Upper lobe of left lung (tissue), 4 donors: ENCODE measurements at regions not wholly inside any gene's neighbourhood (a gene's known extent, or its start where the extent isn't known, plus 50 kb on each side); places are given as distances from the start of the nearest gene placed in this dataset.

Experiments used
- CTCF ChIP-seq, 6 experiments: fragments of 450-650 bp in 4 of 6; fragments of 200-600 bp in 2 of 6; sonication (generic) in 2 of 6; IDR thresholded peaks; one replicate each; pipeline ENCODE4 v1.5.1; 2016 to 2019; ENCODE audit warnings: antibody characterized with exemption in 6 of 6
- POLR2AphosphoS5 ChIP-seq, 2 donors: sonication (generic); formaldehyde crosslinking; IDR thresholded peaks; one replicate each; pipeline ENCODE4 v1.5.1; 2017; ENCODE audit warnings: antibody characterized with exemption in 2 of 2

GRCh38 chr13:31912647-31913401 is 118.8 kb upstream of the FRY start:
- TF ChIP-seq CTCF (IDR thresholded peaks at IDR 0.05) = no peak
- no peak for TF ChIP-seq POLR2AphosphoS5 (IDR thresholded peaks at IDR 0.05)
